Sigmoid colon (tissue), 4 donors: ENCODE measurements at regions not wholly inside any gene's neighbourhood (a gene's known extent, or its start where the extent isn't known, plus 50 kb on each side); places are given as distances from the start of the nearest gene placed in this dataset.

ENCODE experiments used
- CTCF ChIP-seq, 4 experiments: fragments of 450-650 bp in 3 of 4; fragments of 200-600 bp in 1 of 4; IDR thresholded peaks; one replicate each; pipeline ENCODE4 v1.5.1; 2016 to 2019; ENCODE audit warnings: antibody characterized with exemption in 4 of 4, mild to moderate bottlenecking in 3 of 4, moderate library complexity in 2 of 4
- EP300 ChIP-seq, 4 donors: sonication (generic); formaldehyde crosslinking; IDR thresholded peaks; one replicate each; pipeline ENCODE4 v1.6.1; 2017; ENCODE audit warnings: antibody characterized with exemption in 4 of 4
- POLR2A ChIP-seq, 2 donors: fragments of 450-650 bp; IDR thresholded peaks; one replicate each; pipeline ENCODE4 v1.6.1; 2016; ENCODE audit warnings: antibody characterized with exemption in 2 of 2, mild to moderate bottlenecking in 2 of 2, moderate library complexity in 2 of 2
- POLR2AphosphoS5 ChIP-seq, 4 donors: sonication (generic); formaldehyde crosslinking; IDR thresholded peaks; one replicate each; pipeline ENCODE4 v1.6.1; 2017; ENCODE audit warnings: antibody characterized with exemption in 4 of 4

- TF ChIP-seq CTCF (IDR thresholded peaks at IDR 0.05) (no peak), POLR2AphosphoS5 (IDR thresholded peaks at IDR 0.05) (no peak), EP300 (IDR thresholded peaks at IDR 0.05) (no peak), POLR2A (IDR thresholded peaks at IDR 0.05) (no peak)
Observed at GRCh38 chrX:42948723-42949657, 171.0 kb upstream of the PPP1R2C start.
